ENCODE measurements at regions not wholly inside any gene's neighbourhood (a gene's known extent, or its start where the extent isn't known, plus 50 kb on each side); places are given as distances from the start of the nearest gene placed in this dataset.
"Not testable (repeated sequence)": the region's sequence is repeated elsewhere in the genome, so short reads cannot be mapped to it uniquely, and the experiment has no call there.

DNA sequence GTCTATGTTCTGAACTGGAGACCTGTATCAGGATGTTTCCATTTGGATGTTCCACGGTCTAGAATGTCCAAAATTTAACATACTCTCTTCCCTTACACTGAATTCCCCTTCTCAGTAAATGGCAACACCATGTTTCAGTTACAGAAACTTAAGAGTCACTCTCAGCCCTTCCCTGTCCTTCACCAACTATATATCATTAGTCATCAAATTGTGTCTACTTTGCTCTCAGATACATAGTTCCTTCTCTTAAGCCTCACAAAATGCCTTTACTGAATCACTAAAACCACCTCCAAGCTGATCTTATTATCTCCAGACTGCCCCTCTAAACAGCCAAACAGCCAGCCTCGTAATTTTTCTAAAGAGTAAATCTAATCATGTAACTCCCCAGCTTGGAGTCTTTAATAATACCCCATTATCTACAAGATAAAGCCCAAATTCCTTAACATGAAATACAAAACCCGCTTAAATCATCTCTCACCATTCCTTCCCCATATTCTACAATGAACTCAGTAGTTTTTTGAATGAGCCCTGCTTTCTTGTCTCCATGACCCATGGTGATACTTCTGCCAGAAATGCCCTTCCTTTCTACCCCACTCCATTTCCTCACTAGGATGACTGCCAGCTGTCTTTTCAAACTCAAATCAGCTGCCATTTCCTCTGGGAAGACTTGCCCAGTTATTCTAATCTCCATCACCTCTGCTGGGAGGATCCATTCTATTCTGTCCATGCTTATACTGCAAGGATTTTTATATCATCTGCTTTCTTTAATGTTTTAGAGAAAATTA, 102.7 kb upstream of the ARHGAP42 start:
- DNase-seq (ENCODE audit: low spot score) = no peak

DNA sequence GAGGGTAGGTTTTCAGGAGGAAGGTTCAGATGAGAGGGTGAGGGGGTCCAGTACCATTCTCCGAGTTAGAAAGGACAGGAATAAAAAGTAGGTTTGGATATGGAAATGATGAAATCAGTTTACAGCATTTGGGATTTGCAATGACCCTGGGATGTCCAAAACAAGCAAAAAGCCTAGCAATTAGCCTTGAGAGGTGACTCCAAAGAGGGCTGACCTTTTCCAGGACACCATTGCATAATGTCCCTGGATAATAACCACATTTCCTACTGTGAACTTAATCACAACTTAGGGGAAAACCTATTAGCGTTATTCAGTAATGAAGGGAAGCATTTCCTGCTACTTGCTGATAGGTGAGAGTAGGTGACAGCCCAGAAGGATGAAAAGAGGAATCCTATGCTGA, 101.4 kb upstream of the ARHGAP42 start:
- no peak for DNase-seq (ENCODE audit: low spot score)

DNA sequence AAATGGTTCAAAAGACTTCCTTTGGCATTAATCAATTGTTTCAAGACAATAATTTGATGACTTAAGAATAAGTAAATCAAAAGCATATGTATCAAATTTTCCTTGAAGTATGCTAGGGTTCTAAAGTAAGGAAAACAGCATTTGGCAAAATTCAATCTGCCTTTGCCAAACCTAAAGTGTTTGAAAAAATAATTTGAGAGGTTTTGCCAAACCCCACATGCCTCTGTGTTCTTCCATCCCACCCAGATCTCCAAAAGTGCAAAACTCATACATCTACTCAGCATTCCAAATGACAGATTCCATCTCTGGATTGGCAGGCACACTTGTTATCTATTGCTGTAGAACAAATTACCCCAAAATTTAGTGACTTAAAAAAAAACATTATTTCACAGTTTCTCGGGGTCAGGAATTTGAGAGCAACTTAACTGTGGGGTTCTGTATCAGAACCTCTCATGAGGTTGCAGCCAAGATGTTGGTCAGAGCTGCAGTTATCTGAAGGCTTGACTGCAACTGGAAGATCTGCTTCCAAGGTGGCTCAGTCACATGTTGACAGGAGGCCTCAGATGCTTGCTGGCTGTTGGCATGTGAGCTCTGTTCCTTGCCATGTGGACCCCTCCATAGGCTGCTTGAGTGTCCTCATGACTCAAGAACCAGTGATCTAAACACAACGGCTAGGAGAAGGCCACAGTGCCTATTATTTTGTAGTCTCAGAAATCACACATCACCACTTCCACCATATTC, 100.6 kb upstream of the ARHGAP42 start:
- DNase-seq (ENCODE audit: low spot score) = no peak

DNA sequence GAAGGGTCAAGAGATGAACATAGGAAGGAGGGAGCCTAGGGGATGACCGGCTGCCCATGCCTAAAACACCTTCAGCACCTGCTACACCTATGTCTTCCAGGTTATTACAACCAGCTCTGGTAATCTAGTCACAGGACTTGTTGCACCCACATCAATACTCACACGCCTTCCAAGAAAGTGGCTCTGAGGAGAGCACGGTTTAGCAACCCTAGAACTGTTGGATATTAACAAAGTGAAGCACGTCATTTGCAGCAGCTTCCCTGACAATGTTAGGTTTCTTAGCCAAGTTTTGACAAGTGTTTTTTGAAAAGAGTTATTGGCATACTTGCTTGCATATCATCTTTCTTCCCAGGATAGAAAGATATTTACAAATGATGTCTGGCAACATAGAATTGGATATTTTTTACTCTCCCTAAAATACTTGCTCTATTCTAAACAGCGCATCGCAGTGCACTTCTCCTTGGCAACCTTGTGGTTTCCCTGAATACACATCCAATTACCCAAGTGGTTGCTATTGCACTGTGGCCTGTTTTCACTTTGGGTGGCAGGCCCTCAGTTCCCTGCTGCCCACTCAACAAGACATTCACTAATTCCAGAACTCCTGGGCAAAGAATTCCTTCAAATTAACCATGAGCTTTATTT, 94.3 kb upstream of the ARHGAP42 start:
- DNase-seq (ENCODE audit: low spot score) = no peak

DNA sequence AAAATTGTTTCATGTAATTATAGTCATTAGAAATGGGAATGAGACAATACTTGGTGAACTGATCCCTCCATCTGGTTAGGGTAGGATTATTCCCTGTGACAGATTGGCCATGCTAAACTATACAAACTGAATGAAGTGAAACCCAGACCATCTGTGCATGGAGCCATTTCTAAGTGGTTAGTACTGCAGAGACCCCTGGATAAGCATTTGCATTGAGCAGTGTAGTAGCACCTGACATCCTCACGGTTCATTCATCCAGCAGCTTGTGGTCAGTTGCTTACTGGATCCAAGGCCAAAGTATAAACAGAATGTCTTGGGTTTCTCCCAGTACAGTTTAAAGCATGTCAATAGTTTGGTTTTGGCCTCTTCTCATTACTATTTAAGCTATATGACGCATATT, 93.8 kb upstream of the ARHGAP42 start:
- no peak for DNase-seq (ENCODE audit: low spot score)

DNA sequence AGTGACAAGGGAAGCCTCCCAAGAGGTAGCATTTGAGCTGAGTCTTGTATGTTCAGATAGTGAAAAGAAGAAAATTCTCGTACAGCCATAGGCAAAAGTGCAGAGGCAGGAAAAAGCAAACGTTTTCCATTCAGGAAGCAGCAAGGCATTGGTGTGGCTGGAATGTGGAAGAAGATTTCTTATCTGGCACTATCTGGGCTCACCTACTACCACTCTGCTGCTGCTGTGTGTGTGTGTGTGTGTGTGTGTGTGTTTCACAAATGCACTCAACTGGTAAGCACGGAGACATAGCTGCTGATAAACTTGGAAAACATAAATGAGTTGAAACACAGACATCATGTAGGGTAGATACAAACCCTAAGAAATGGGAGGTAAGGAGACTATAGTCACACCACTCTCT, 92.8 kb upstream of the ARHGAP42 start:
- no peak for DNase-seq (ENCODE audit: low spot score)

DNA sequence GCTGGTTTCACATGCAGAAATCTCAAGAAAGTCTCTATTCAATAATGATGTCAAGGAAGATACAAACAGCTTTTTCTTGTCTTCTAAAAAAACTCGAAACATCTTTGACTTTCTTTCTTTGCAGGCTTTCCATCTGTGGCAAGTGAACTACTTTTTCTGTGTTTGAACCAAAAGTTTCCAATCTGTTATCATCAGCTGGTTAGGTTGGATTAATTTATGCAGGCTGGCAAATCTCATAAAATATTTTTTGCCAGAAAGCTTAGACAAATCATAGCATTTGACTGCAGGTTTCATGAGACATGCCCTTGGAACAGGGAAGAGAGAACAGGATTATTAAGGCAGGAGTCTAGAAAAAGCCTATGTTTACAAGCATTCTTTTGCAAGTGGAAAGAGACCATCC, 86.1 kb upstream of the ARHGAP42 start:
- no peak for DNase-seq (ENCODE audit: low spot score)

DNA sequence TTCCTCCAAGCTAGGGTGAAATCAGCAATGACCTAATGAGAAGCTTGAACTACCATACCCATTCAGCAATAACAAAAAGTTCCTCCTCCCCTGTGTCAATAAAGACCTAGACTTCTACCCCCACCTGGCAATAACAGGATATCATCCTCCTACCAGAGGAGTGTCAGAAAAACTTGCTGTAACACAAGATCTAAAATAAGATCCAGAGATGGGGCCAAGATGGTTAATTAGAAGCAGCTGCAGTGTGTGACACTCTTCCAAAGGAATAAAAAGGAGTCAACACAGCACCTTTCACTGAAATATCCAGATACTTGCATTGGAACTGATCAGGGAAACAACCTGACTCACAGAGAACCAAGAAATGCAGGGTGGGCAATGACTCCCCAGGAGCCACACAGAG, 84.4 kb upstream of the ARHGAP42 start:
- no peak for DNase-seq (ENCODE audit: low spot score)

DNA sequence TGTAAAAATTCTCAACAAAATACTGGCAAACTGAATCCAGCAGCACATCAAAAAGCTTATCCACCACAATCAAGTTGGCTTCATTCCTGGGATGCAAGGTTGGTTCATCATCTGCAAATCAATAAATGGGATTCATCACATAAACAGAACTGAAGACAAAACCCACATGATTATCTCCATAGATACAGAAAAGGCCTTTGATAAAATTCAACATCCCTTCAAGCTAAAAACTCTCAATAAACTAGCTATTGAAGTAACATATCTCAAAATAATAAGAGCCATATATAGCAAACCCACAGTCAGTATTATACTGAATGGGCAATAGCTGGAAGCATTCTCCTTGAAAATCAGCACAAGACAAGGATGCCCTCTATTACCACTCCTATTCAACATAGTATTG, 79.3 kb upstream of the ARHGAP42 start:
- not testable (repeated sequence) for DNase-seq (ENCODE audit: low spot score)

DNA sequence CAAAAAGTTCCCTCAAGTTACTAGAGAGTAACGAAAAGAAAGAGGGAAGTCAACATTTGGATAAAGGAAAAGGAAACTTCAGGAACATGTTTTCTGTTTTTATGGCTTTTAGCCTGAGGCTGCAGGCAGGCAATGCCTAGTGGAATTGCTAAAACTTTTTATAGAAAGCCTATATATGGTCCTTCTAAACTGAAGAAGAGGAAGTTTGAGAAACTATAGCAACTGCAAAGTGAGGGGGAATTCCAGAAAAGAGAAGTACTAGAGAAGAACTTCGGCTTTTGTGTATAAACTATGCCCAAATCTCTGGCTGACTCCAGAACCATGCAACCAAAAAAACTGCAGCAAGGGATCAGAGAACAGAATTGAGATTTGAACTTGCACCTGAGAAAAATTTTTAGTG, 74.3 kb upstream of the ARHGAP42 start:
- no peak for DNase-seq (ENCODE audit: low spot score)

DNA sequence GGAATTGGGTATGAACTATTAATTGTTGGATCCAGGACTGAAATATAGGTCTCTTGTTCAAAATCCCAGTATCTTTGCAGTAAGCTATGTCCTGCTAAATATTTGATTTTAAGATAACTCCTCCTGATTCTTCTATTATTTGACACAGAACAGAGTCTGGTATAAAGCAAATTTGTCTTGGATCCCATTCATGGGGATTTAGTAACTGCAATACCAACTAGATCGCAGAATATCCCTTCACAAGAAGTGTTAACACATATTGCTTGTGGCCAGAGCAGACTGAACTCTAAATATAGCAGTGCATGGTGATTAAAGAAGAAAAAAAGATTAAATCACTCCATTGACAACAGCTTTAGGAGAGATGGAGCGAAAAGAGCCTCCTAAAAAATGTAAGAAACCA, 68.2 kb upstream of the ARHGAP42 start:
- DNase-seq (ENCODE audit: low spot score) = no peak

DNA sequence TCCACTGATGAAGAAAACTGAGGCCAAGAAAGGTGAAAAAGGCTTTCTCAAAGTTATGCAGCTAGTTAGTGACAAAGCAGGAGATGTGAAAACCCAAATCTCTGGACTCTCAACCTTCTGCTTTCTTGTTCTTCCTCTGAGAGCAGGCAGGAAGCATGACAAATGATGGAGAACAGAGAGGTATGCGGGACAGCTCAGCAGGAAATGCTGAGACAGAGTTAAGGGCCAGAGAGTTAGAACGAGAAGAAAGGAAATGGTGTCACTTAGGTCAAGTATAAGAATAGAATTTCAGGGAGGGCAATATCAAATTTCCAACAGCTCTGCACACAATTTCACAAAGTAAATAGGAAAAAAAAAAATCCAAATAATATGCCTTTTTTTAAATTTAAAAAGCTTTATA, 67.6 kb upstream of the ARHGAP42 start:
- no peak for DNase-seq (ENCODE audit: low spot score)

DNA sequence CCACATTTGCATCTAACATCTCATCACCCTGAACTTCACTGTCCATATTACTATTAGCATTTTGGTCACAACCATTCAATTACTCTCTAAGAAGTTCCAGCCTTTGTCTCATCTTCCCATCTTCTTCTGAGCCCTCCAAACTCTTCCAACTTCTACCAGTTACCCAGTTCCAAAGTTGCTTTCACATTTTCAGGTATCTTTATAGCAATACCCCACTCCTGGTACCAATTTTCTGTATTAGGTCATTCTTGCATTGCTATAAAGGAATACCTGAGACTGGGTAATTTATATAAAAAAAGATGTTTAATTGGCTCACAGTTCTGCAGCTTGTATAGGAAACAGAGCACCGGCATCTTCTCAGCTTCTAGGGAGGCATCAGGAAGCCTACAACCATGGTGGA, 64.7 kb upstream of the ARHGAP42 start:
- no peak for DNase-seq (ENCODE audit: low spot score)

DNA sequence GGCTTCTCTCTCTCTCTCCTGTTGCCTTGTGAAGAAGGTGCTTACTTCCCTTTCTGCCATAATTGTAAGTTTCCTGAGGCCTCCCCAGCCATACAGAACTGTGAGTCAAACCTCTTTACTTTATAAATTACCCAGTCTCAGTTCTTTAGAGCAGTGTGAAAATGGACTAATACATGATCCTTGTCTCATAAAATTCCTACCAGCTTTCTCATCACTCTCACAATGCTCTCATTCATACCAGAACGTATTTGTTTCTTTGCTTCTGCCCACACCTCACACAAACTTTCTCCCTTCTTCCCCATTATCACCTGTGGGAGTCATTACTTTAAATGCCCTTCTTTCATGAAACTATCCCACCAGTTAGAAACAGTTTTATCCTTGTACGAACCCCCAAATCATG, 62.7 kb upstream of the ARHGAP42 start:
- no peak for DNase-seq (ENCODE audit: low spot score)

DNA sequence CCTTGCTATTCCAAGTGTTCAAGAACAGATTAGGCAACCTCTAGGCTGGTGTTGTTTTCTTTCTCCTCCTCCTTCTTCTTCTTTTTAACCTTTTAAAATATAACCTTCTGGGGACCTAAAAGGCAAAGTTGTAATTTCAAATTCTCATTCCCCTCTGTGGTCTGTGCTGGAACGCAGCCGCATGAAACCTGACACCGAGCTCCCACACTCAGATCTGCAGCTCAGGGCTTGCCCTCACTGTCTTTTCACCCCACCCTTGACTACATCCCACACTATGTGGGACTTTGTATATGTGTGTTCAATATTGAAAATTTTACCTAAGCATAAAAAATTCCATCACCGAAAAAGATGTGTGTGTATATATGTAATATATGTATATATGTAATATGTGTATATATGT, 62.0 kb upstream of the ARHGAP42 start:
- DNase-seq (ENCODE audit: low spot score) = no peak

DNA sequence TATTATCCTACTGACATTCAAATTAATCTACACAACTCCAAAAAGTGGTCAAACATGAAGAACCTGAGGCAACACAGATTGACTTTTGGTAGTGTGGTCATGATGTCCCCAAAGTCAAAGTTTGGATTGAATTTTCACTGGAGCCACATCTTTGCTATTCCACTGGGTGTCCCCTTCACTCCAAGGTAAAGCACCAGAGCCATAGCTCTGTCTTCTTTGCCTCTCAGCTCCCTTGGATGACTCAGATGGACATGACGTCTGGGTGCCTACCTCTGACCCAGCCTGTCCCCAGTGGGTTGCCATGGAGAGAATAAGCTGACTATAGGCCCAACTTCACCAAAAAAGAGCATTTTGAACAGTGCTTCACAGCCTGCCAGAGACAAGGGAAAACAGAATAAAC, 57.4 kb upstream of the ARHGAP42 start:
- no peak for DNase-seq (ENCODE audit: low spot score)

DNA sequence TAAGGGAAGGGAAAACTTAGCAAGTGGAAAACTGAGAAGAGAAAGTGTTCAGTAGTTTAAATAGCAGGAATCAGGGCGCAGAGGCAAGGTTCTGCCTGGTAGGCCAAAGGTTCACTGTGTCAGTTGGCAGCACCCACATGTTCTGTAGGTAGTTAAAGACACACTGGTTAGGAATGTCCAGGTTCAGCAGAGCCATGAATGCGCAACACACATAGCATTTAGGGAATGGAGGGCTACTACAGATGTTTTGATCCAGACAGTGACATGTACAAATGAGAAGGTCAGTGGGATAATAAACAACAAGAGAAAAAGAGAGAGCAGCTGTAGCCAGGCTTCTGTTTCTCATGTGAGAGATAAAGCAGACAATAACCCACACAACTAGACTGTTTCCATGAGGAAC, 56.2 kb upstream of the ARHGAP42 start:
- DNase-seq (ENCODE audit: low spot score) = no peak

DNA sequence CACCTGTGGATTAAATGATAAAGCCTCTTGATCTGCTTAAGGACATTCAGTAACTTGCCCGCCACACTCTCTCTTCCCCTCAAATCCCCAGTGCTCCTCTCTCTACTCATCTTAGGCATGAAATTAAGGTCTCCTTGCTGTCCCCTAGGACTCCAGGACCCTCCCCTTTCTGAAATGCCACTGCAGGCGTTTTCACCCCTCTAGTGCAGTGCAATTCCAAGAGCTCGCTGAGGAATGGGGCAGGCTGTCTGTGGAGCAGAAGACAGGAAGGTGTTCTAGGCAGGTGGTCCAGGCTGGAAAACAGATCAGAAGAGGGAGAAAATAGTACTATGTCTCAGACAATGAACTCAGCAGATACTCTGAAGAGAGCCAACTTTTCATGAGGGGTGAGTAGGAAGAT, 55.8 kb upstream of the ARHGAP42 start:
- DNase-seq (ENCODE audit: low spot score) = no peak

DNA sequence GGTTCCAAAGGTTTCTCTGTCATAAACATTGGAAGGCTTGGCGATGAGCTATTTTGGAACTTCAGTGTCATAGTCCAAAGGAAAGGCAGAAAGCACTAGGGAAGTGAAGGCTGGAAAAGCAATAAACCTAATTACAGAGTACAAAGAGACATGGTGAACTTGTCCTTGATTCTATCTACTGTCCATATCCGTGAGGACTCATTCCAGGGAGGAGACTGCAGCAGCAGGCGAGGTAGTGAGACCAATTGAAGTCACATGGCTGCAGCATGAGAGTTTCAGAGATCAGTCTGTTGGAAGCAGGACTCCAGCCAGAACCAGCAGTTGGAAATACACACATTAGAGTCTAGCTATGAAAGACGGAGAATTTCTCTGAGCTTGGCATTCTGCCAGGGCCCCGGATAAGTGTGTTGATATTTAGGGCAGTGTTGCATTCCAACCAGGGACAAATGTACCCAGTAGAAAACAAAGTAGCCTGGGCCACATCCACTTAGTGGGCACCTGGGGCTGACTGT, 54.1 kb upstream of the ARHGAP42 start:
- DNase-seq (ENCODE audit: low spot score) = no peak

DNA sequence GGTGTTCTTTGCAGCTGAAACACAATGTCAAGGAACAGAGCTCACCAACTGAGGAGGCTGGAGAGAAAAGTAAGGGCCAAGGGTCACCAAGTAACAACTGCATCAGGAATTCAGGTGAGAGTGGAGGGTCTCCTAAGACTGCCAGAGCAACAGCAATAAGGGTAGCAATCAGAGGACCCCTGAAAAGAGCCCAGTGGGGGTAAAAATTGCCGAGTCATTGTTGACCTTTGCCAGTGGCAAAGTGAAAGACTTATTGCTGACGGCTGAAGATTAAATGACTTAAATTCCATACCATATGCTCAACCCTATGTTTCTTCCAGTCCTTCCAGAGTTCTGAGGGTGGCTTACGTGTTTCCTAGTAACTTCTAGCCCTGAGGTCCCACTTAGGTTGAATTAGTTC, 51.9 kb upstream of the ARHGAP42 start:
- DNase-seq (ENCODE audit: low spot score) = no peak

DNA sequence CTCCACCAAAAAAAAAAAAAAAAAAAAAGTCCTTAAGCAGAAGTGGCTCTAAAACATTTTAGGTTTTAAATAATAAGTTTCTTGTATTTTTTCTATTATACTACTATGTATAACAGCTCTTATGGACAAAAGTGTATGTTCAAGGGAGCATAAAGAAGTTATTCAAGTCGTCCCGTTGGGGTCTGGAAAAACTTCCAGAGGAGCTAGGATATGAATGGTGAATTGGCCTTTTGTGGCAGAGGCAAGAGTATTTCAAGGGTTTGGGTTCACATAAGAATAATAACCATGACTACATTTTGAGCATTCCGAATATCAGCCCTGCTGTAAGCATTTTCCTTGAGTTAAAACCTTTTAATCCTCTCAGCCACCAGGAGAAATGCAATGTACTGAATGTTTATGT, 50.6 kb upstream of the ARHGAP42 start:
- no peak for DNase-seq (ENCODE audit: low spot score)
